NCI-H2107 treated with DMSO at 0.1 percent for 48 hours (cell line): ENCODE measurements at regions not wholly inside any gene's neighbourhood (a gene's known extent, or its start where the extent isn't known, plus 50 kb on each side); places are given as distances from the start of the nearest gene placed in this dataset.

Source experiments
- DNase-seq: peaks from one replicate; lab custom pipeline; 2025; ENCODE audit not compliant: unreplicated experiment; lab: John Stamatoyannopoulos, UW

- DNase-seq: no peak
Observed at GRCh38 chr22:27370269-27370668, 431.3 kb downstream of the MN1 start.

GRCh38 chr22:27370987-27371386 is 430.6 kb downstream of the MN1 start:
- no peak for DNase-seq

GRCh38 chr22:27372364-27372763 is 429.2 kb downstream of the MN1 start:
- DNase-seq: no peak

- no peak for DNase-seq
Observed at GRCh38 chr22:27372969-27373670, 428.4 kb downstream of the MN1 start.

- DNase-seq: peak; percentile 12
Observed at GRCh38 chr22:27377501-27378295, 423.9 kb downstream of the MN1 start.

- no peak for DNase-seq
Observed at GRCh38 chr22:27378311-27378800, 423.2 kb downstream of the MN1 start.

- no peak for DNase-seq
Observed at GRCh38 chr22:27378995-27379394, 422.6 kb downstream of the MN1 start.

- DNase-seq: no peak
Observed at GRCh38 chr22:27380855-27381254, 420.7 kb downstream of the MN1 start.

- no peak for DNase-seq
Observed at GRCh38 chr22:27381552-27381951, 420.0 kb downstream of the MN1 start.

- DNase-seq: no peak
Observed at GRCh38 chr22:27381960-27382742, 419.4 kb downstream of the MN1 start.

GRCh38 chr22:27382947-27383346 is 418.6 kb downstream of the MN1 start:
- DNase-seq: no peak

- DNase-seq: no peak
Observed at GRCh38 chr22:27383896-27384295, 417.7 kb downstream of the MN1 start.

GRCh38 chr22:27385261-27385998 is 416.1 kb downstream of the MN1 start:
- DNase-seq: no peak

- DNase-seq: no peak
Observed at GRCh38 chr22:27386186-27386585, 415.4 kb downstream of the MN1 start.

- DNase-seq: no peak
Observed at GRCh38 chr22:27387561-27387960, 414.0 kb downstream of the MN1 start.

GRCh38 chr22:27388090-27388600 is 413.4 kb downstream of the MN1 start:
- no peak for DNase-seq

- DNase-seq: no peak
Observed at GRCh38 chr22:27389727-27390075, 411.9 kb downstream of the MN1 start.

GRCh38 chr22:27391092-27391770 is 410.3 kb downstream of the MN1 start:
- DNase-seq: no peak

- DNase-seq: no peak
Observed at GRCh38 chr22:27393371-27393770, 408.2 kb downstream of the MN1 start.

GRCh38 chr22:27394806-27395404 is 406.7 kb downstream of the MN1 start:
- no peak for DNase-seq
